ENCODE measurements at regions not wholly inside any gene's neighbourhood (a gene's known extent, or its start where the extent isn't known, plus 50 kb on each side); places are given as distances from the start of the nearest gene placed in this dataset. TPM values are rescaled to one million over a fixed set of nuclear protein-coding genes. Genes with fewer than 3 reads are reported as not detected.
A peak's percentile ranks its signal among the peaks of the same experiment; 100 is the strongest.

- FAIRE-seq, result no peak
- no peak for DNase-seq (ENCODE audit: low spot score in 2 of 2)
Measured at GRCh38 chr10:16316733-16317390, 119.9 kb upstream of the PTER start.

GRCh38 chr10:16341637-16342036, 95.2 kb upstream of the PTER start:
- no peak for FAIRE-seq
- no peak for DNase-seq (ENCODE audit: low spot score in 2 of 2)

GRCh38 chr10:16348891-16349290, 87.9 kb upstream of the PTER start:
- DNase-seq (ENCODE audit: low spot score in 2 of 2) (no peak), FAIRE-seq (no peak)

- DNase-seq (ENCODE audit: low spot score in 2 of 2), result no peak
- FAIRE-seq, result no peak
Measured at GRCh38 chr10:16352146-16352545, 84.7 kb upstream of the PTER start.

GRCh38 chr10:16360001-16360400, 76.8 kb upstream of the PTER start:
- no peak for DNase-seq (ENCODE audit: low spot score in 2 of 2)
- FAIRE-seq, result no peak

GRCh38 chr10:16360425-16360824, 76.4 kb upstream of the PTER start:
- DNase-seq (ENCODE audit: low spot score in 2 of 2) (no peak), FAIRE-seq (no peak)

GRCh38 chr10:16361086-16361485, 75.7 kb upstream of the PTER start:
- DNase-seq (ENCODE audit: low spot score in 2 of 2), result no peak
- FAIRE-seq, result no peak

- no peak for FAIRE-seq
- DNase-seq (ENCODE audit: low spot score in 2 of 2), result no peak
Measured at GRCh38 chr10:16363741-16364140, 73.1 kb upstream of the PTER start.

- DNase-seq (ENCODE audit: low spot score in 2 of 2) (no peak), FAIRE-seq (no peak)
Measured at GRCh38 chr10:16367621-16368292, 69.1 kb upstream of the PTER start.

- no peak for DNase-seq (ENCODE audit: low spot score in 2 of 2)
- no peak for FAIRE-seq
Measured at GRCh38 chr10:16381083-16381482, 55.7 kb upstream of the PTER start.

- FAIRE-seq (no peak), DNase-seq (ENCODE audit: low spot score in 2 of 2) (peak in 1 of 2 donors; percentile 20)
Measured at GRCh38 chr10:16384021-16384420, 52.8 kb upstream of the PTER start.

- no peak for FAIRE-seq
- DNase-seq (ENCODE audit: low spot score in 2 of 2), result no peak
Measured at GRCh38 chr10:16386855-16387254, 50.0 kb upstream of the PTER start.

Small RNA genes in the stretch of these regions (small RNA-seq; reads per million reads assigned to genes)
- gene RF00322 (not detected), gene RNU6-1075P (not detected)
